H1 (cell line): ENCODE measurements at regions not wholly inside any gene's neighbourhood (a gene's known extent, or its start where the extent isn't known, plus 50 kb on each side); places are given as distances from the start of the nearest gene placed in this dataset.

Source experiments
- CHD7 ChIP-seq: fragments of 300-600 bp; sonication (generic); IDR thresholded peaks from 2 replicates; pipeline ENCODE4 v1.7.1; 2012; ENCODE audit warnings: low read length, moderate library complexity, mild to moderate bottlenecking, inconsistent platforms; ENCODE audit not compliant: insufficient replicate concordance
- GTF2F1 ChIP-seq: IDR thresholded peaks from 2 replicates; pipeline ENCODE4 v1.6.1; 2012; ENCODE audit warnings: low read depth, low read length, improper control_type of control experiment, borderline replicate concordance
- PHF8 ChIP-seq: fragments of 200-600 bp; sonication (generic); conservative IDR thresholded peaks from 2 replicates; pipeline ENCODE4 v1.7.1; 2012; ENCODE audit warnings: low read depth, mild to moderate bottlenecking, inconsistent platforms, low read length, moderate library complexity
- RXRA ChIP-seq: IDR thresholded peaks from 2 replicates; pipeline ENCODE4 v1.6.1; 2011; ENCODE audit warnings: low read depth, mild to moderate bottlenecking, low read length, moderate library complexity; ENCODE audit not compliant: insufficient read depth

GRCh38 chr9:95771556-95772246, 103.8 kb upstream of the ERCC6L2 start (continued):
- TF ChIP-seq CHD7 (peak; percentile 22), PHF8 (no peak), RXRA (no peak), GTF2F1 (no peak)
